ENCODE measurements at regions not wholly inside any gene's neighbourhood (a gene's known extent, or its start where the extent isn't known, plus 50 kb on each side); places are given as distances from the start of the nearest gene placed in this dataset.
"Not testable (repeated sequence)": the region's sequence is repeated elsewhere in the genome, so short reads cannot be mapped to it uniquely, and the experiment has no call there.

DNA sequence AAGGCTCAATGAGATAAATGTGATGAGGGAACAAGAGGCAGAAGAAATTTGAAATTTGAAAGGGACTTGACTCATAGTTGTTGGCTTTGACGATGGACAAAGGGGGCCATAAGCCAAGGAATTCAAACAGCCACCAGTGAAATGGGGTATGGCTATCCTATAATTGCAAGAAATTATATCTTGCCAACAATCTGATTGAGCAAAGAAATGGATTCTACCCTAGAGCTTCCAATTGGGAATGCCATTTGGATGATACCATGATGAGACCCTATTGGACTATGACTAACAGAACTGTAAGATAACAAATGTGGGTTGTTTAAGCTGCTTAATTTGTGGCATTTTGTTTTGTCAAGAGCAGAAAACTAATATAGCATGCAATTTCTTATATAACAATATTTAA, 270.1 kb upstream of the ARSJ start:
- DNase-seq (ENCODE audit: low spot score), result no peak

GRCh38 chr4:114249976-114250375, 270.5 kb upstream of the ARSJ start:
- no peak for DNase-seq (ENCODE audit: low spot score)

- DNase-seq (ENCODE audit: low spot score), result no peak
These were observed 271.0 kb upstream of the ARSJ start for GRCh38 chr4:114250439-114250891.

- DNase-seq (ENCODE audit: low spot score), result no peak
These were observed 271.6 kb upstream of the ARSJ start for GRCh38 chr4:114251020-114251419.

DNA sequence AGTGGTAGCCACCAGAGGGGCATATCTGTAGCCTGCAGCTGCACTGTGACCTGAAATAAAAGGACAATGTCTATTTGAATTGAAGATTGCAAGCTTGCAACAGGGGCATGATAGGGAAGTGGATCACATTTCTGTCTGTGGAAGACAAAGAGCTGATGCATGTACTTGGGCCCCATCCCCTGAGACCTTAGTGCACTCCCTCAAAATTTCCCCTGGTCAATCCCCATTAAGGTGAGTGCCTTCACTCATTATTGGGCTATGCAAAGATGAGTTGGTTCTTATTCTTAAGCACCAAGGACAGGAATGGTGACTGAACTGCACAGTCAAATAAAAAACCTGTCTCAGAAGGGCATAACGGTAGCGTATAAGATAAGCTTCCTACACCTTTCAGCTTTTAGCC, 273.1 kb upstream of the ARSJ start:
- no peak for DNase-seq (ENCODE audit: low spot score)

- no peak for DNase-seq (ENCODE audit: low spot score)
These were observed 278.1 kb upstream of the ARSJ start for GRCh38 chr4:114257501-114257900.

GRCh38 chr4:114262421-114262820, 283.0 kb upstream of the ARSJ start:
- not testable (repeated sequence) for DNase-seq (ENCODE audit: low spot score)

- DNase-seq (ENCODE audit: low spot score), result no peak
These were observed 283.8 kb upstream of the ARSJ start for GRCh38 chr4:114263233-114263632.

DNA sequence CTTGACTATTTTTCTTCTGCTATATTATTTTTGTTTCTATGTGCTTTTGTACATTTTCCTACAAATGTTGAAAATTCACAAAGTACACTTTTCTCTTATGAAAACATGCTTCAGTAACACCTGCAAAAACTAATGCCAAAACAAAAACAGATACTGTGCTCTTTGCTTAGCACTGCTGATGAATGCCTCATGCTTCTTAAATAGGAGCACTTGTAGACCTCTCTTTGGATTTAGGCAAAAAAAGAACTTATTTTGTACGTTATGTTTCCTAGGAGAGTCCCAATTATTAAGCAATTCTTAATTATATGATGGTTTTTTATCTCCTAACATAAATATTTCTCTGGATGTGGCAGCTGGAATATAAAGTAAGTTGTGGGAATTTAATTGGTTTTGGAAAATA, 285.0 kb upstream of the ARSJ start:
- DNase-seq (ENCODE audit: low spot score), result no peak

- no peak for DNase-seq (ENCODE audit: low spot score)
These were observed 285.4 kb upstream of the ARSJ start for GRCh38 chr4:114264877-114265291.

DNA sequence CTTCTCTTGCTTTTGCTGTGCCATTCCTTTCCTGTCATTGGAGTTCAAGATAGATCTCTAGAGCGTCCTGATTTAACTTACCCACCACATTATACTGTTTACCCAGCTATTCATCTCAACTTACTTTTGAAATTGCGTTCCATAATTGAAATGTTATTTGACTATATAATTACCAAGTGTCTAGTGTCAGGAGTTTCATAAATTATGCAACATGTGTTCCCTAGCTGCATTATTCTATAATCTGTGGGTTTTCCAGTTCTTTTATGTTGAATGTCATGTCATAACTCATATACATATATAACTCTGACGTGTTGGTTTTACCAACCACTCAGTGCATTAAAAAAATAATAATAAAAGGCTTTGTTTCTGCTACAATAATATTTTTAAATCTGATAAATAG, 285.9 kb upstream of the ARSJ start:
- no peak for DNase-seq (ENCODE audit: low spot score)

- DNase-seq (ENCODE audit: low spot score), result no peak
These were observed 288.5 kb upstream of the ARSJ start for GRCh38 chr4:114267976-114268375.

GRCh38 chr4:114271031-114271430, 291.6 kb upstream of the ARSJ start:
- DNase-seq (ENCODE audit: low spot score), result no peak

DNA sequence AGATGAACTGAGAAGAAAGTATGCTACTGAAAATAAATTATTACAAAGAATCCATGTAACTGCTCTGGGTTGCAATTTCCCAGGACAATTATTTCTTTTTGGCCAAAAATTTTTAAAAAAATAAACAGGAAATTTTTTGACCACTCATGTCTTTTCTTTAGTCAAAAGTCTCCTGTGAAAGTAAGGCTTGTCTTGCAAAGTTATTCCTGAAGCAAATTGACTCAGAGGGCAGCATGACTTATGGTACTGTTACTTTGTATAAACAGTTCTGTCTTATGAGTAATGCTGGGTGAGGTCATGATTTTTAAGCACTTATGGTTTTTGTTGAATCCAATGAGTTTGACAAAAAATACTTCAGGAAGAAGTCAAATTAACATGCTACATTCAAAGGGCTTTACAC, 292.8 kb upstream of the ARSJ start:
- no peak for DNase-seq (ENCODE audit: low spot score)

GRCh38 chr4:114273238-114273637, 293.8 kb upstream of the ARSJ start:
- no peak for DNase-seq (ENCODE audit: low spot score)

- no peak for DNase-seq (ENCODE audit: low spot score)
These were observed 298.2 kb upstream of the ARSJ start for GRCh38 chr4:114277690-114278089.

DNA sequence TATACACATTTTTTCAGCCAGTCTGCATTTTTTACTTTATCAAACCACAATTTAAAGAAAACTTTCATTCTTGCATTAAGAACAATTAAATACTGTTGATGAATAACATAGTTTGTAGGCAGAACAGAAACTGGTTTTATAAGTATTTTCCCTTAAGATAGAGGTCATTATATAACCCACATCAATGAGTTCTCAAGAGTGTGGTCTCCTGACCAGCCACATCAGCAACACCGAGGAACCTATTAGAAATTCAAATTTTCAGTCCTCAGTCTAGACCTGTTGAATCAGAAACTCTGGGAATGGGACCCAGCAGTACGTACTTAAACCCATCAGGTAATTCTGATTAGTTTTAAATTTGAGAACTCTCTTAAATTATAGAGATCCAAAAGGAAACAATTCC, 299.6 kb upstream of the ARSJ start:
- DNase-seq (ENCODE audit: low spot score), result no peak

DNA sequence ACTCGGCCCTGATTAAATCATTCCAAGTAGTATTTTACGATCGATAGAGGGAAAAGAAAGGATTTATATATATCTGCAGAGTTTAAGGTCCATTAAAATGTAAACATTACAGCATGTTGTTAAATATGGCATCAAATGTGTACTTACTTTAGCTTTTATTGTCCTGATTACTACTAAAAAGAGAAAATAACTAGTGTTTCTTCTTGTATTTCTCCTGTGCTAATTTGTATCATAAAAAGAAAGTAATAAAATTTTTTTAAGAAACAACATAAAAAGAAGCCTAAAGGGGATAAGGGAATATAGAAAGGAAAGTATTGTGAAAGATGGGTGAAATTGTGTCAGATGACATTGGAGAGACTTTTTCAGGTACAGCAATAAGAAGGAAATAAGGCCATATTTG, 300.3 kb upstream of the ARSJ start:
- DNase-seq (ENCODE audit: low spot score), result no peak

DNA sequence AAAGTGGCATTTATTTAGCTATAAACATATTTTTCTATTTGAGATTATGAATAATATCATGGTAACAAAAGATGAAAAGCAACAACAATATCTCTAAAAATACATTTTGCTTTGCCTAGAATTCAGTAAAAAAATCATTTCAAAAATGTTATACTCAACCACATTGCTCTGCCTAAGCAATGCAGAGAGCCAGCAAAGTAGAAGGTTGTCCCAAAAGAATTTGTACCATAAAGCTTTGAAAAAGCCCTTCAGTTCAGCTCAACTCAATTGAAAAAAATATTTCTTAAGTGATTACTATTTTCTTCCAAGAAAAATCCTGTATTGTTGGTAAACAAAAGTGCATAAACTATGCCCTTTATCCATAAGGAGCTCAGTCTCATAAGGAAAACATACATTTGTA, 301.2 kb upstream of the ARSJ start:
- no peak for DNase-seq (ENCODE audit: low spot score)

DNA sequence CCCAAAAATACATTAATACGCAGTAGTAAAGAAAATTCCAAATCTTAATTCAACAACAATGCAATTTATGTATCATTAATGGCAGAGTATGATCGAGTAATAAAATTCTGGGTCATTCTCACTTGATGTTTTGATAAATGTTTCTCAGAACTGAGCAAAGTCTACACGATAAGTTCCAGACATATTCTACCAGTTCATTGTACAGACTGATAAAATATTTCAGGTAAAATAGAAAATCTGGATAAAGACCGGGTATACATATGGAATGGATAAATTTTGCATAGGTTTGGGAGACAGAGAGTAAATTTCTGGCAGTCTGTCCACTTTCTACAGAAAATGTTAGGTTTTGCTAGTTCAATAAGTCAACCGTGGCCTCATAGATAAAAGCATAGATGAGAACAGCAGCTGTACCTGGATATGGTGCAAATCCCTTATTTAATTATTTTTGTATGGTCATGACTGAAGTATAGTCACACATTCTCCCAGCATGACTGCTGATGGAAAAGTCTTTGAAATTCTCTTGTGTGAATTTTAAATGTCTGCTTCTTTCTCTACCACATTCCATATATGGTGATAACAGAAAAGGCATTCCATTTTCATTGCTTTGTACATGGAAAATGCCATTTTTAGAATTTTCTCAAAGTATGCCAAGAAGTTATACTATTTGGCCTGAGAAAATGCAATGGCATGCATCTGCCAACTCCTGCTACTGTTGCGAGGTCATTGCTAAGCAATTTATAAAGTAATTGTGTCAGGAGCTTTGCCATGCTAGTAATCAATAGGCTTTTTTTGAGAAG, 301.9 kb upstream of the ARSJ start:
- DNase-seq (ENCODE audit: low spot score), result no peak

- no peak for DNase-seq (ENCODE audit: low spot score)
These were observed 303.5 kb upstream of the ARSJ start for GRCh38 chr4:114282937-114283336.

GRCh38 chr4:114284629-114285028, 305.2 kb upstream of the ARSJ start:
- no peak for DNase-seq (ENCODE audit: low spot score)

- DNase-seq (ENCODE audit: low spot score), result no peak
These were observed 306.9 kb upstream of the ARSJ start for GRCh38 chr4:114286262-114286810.
